ENCODE measurements at regions not wholly inside any gene's neighbourhood (a gene's known extent, or its start where the extent isn't known, plus 50 kb on each side); places are given as distances from the start of the nearest gene placed in this dataset.

DNA sequence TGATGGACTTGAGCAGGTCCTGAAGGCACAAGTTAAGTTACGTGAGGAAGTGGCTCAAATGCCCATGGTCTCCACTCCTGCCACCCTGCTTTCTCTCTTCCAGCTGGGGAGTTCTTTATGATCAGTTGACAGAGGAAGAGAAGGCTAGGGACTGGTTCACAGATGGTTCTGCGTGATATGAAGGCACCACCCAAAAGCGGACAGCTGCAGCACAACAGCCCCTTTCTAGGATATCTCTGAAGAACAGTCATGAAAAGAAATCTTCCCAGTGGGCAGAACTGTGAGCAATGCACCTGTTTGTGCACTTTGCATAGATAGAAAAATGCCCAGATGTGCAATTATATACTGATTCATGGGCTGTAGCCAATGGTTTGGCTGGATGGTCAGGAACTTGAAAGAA lies 162.4 kb upstream of the FSCB start:
- TF ChIP-seq, protein P1, sequence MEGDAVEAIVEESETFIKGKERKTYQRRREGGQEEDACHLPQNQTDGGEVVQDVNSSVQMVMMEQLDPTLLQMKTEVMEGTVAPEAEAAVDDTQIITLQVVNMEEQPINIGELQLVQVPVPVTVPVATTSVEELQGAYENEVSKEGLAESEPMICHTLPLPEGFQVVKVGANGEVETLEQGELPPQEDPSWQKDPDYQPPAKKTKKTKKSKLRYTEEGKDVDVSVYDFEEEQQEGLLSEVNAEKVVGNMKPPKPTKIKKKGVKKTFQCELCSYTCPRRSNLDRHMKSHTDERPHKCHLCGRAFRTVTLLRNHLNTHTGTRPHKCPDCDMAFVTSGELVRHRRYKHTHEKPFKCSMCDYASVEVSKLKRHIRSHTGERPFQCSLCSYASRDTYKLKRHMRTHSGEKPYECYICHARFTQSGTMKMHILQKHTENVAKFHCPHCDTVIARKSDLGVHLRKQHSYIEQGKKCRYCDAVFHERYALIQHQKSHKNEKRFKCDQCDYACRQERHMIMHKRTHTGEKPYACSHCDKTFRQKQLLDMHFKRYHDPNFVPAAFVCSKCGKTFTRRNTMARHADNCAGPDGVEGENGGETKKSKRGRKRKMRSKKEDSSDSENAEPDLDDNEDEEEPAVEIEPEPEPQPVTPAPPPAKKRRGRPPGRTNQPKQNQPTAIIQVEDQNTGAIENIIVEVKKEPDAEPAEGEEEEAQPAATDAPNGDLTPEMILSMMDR (conservative IDR thresholded peaks at IDR 0.05), result no peak
- Mint-ChIP-seq H3K4me3 (no peak overlapping the region), H3K27ac (no peak overlapping the region), H3K9me3 (peaks cover 7% of the 10 kb centered on the region), H3K27me3 (no peaks in the 10 kb centered on the region), H3K36me3 (no peaks in the 10 kb centered on the region), H3K4me1 (ENCODE audit: unreplicated experiment) (no peaks in the 10 kb centered on the region)
- DNase-seq (ENCODE audit: extremely low spot score, unreplicated experiment), result no peak

DNA sequence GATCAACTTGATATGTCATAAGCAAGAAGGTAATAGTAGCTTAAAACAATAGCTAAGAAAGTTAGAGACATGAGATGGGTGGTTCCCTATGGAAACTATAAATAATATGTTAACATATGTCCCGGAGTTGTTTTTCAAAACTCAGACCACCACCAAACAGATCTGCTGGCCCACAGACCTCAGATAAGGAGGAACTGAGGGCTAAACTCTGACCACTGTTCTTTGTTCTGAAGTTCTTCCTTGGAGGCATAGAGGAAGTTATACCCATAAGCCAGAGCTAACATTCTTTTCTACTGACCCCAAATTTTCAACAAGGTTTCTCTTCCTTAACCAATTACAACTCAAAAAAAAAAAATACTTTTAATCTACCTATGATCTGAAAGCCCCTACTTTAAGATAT lies 156.1 kb upstream of the FSCB start:
- TF ChIP-seq, protein P1 (conservative IDR thresholded peaks at IDR 0.05), result no peak
- Mint-ChIP-seq H3K9me3 (no peaks in the 10 kb centered on the region), H3K4me1 (ENCODE audit: unreplicated experiment) (peaks cover 5% of the 10 kb centered on the region), H3K27ac (no peak overlapping the region), H3K27me3 (no peaks in the 10 kb centered on the region), H3K4me3 (no peak overlapping the region), H3K36me3 (no peaks in the 10 kb centered on the region)
- no peak for DNase-seq (ENCODE audit: extremely low spot score, unreplicated experiment)

DNA sequence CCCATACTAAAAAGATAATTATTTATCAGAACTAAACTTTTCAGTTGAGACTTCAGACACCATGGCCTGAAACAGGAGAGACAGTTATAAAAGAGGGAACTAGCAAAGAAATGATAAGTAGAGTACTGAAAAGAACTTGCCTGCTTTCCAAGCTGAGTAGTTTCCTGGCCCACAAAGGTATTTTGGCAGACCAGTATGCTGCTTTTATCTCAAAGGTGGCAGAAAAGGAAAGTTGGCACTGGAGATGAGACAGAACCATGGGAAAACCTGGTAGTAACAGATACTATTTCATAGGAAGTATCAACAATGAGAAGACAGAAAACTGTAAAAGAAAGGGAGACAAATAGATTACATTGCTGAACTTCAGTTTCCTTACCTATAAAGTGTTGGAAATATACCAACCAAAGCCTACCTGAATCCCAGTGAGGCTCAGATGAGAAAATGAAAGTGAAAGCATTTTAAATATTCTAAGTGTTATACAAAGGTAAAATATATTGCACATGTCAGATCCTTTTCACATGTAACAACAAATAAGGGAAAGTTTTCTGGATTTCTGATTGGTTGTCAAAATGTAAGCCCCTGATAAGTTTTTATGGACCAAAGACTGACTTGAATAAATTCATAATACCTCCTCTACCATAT lies 155.3 kb upstream of the FSCB start:
- H3K9me3 Mint-ChIP-seq, result no peaks in the 10 kb centered on the region
- no peak overlapping the region for H3K4me3 Mint-ChIP-seq
- H3K27me3 Mint-ChIP-seq, result no peaks in the 10 kb centered on the region
- peaks cover 5% of the 10 kb centered on the region for H3K4me1 Mint-ChIP-seq (ENCODE audit: unreplicated experiment)
- TF ChIP-seq, protein P1 (conservative IDR thresholded peaks at IDR 0.05), result no peak
- H3K27ac Mint-ChIP-seq, result no peak overlapping the region
- no peak for DNase-seq (ENCODE audit: extremely low spot score, unreplicated experiment)
- no peaks in the 10 kb centered on the region for H3K36me3 Mint-ChIP-seq

DNA sequence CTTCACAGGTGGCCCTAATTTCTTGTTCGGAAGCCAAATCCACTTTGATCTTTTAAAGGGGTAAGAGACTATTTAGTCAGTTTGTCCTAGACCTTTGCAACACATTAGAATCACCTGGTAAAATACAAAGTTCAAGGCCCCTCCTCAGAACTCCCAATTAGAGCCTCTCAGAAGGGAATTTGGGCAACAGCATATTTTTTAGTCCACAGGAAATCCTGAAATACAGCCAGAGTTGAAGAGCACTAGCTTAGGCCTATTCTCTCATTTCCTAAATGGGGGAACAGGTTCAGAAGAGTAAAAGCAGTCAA lies 151.3 kb upstream of the FSCB start:
- Mint-ChIP-seq H3K4me3 (no peak overlapping the region), H3K9me3 (no peaks in the 10 kb centered on the region), H3K27ac (no peak overlapping the region), H3K36me3 (no peaks in the 10 kb centered on the region), H3K4me1 (ENCODE audit: unreplicated experiment) (peaks cover 5% of the 10 kb centered on the region), H3K27me3 (no peaks in the 10 kb centered on the region)
- DNase-seq (ENCODE audit: extremely low spot score, unreplicated experiment), result no peak
- TF ChIP-seq, protein P1 (conservative IDR thresholded peaks at IDR 0.05), result no peak

DNA sequence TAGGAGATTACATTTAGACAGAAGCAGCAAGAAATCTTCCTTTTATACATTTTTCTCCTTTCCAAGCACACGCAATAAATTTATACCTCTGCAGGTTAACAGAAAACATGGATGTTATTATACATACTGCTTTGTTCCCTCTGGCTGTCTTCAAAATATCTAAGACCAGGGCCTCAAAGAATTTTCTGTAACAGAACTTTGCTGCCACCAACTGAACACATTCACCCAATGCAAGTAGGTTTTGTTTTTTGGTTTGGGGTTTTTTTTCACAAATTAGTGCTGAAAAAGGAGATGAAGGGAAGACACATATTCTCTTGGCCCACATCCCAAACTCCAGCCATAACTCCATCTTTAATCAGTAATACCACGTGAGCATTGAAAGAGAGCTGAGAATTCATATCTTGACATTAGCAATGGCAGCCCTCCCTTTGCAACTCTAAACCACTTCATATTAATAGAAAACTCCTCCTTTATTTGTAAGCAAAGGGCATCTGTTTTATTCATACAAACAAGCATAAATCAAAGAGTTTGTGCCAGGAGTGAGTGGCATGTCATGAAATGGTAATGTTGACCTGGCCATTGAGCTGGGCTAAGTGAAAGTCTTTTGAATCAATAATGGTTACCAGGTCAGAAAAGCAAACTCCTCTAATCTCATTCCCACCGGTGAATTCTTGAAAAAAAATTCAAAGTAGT lies 150.8 kb upstream of the FSCB start:
- Mint-ChIP-seq H3K36me3 (no peaks in the 10 kb centered on the region), H3K9me3 (no peaks in the 10 kb centered on the region), H3K27ac (no peak overlapping the region), H3K27me3 (no peaks in the 10 kb centered on the region), H3K4me3 (no peak overlapping the region), H3K4me1 (ENCODE audit: unreplicated experiment) (peaks cover 5% of the 10 kb centered on the region)
- DNase-seq (ENCODE audit: extremely low spot score, unreplicated experiment), result no peak
- TF ChIP-seq, protein P1 (conservative IDR thresholded peaks at IDR 0.05), result peak; percentile 66
